Activated naive CD4-positive, alpha-beta T cell treated with anti-CD3 and anti-CD28 coated beads for 36 hours (primary cell): ENCODE measurements at regions not wholly inside any gene's neighbourhood (a gene's known extent, or its start where the extent isn't known, plus 50 kb on each side); places are given as distances from the start of the nearest gene placed in this dataset.
"Not testable (repeated sequence)": the region's sequence is repeated elsewhere in the genome, so short reads cannot be mapped to it uniquely, and the experiment has no call there.

Experiments
- CTCF ChIA-PET: fragments of 350-600 bp; sonication (Branson Sonifier 250); formaldehyde crosslinking; loops from one replicate; lab custom pipeline; 2021; ENCODE audit warnings: antibody characterized with exemption; lab: Charles Lee
- DNase-seq: peaks from one replicate; pipeline ENCODE4 v3.0.0-alpha.2; 2020
- H3K27ac Mint-ChIP-seq: one replicate; pipeline ENCODE4 v1.8.0; 2021; ENCODE audit warnings: mild to moderate bottlenecking, mixed read lengths
- H3K27me3 Mint-ChIP-seq: one replicate; pipeline ENCODE4 v1.8.0; 2021; ENCODE audit warnings: low read depth, mixed read lengths
- H3K36me3 Mint-ChIP-seq: one replicate; pipeline ENCODE4 v1.8.0; 2021; ENCODE audit warnings: low read depth, mixed read lengths
- H3K4me1 Mint-ChIP-seq: one replicate; pipeline ENCODE4 v1.8.0; 2021; ENCODE audit warnings: low read depth, mixed read lengths
- H3K4me3 Mint-ChIP-seq: one replicate; pipeline ENCODE4 v1.8.0; 2021; ENCODE audit warnings: mild to moderate bottlenecking, moderate library complexity, mixed read lengths
- H3K9me3 Mint-ChIP-seq: one replicate; pipeline ENCODE4 v1.8.0; 2021; ENCODE audit warnings: mixed read lengths
- intact Hi-C: fragments of 100-400 bp; cut with micrococcal nuclease; formaldehyde crosslinking; loops from one replicate; pipeline ENCODE4 v1.15.1; 2023

DNA sequence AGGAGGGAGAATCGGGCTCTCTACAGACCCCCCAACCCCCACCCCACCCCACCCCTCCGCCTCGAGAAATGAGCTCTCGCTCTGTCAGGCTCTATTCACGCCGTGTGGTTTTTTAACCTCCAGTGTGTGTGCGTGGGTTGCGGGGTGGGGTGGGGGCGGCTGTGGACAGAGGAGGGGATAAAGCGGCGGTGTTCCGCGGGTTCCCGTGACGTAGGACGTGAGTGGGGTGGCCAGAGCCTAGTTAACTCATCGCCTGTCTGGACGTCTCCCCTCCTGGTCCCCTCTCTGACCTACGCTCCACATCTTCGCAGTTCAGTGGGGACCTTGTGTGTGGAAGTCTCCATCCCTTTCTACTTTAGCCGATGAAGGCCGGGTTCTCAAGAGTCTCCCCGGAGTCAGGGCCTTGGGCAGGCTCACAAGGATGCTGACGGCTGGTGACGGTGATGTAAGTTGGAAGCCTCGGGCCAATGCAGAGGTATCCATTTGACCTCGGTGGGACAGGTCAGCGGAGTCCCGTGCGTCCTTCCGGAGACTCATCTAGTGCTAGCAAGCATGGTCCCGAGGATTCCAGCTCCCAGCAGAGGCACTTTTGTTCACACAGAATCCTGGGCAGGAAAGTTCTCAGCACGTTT lies 1507.1 kb upstream of the DEFB115 start:
- H3K36me3 Mint-ChIP-seq = peaks cover 8% of the 10 kb centered on the region
- no peak overlapping the region for H3K4me3 Mint-ChIP-seq
- peaks cover 22% of the 10 kb centered on the region for H3K9me3 Mint-ChIP-seq
- CTCF ChIA-PET = no interaction called here
- DNase-seq = no peak
- H3K27me3 Mint-ChIP-seq = peaks cover 7% of the 10 kb centered on the region
- intact Hi-C loops = loop anchor here (5.0 kb wide), 2 partner anchors 33 to 308 kb away; no protein-coding TSS in a partner anchor
- peaks cover 19% of the 10 kb centered on the region for H3K4me1 Mint-ChIP-seq
- H3K27ac Mint-ChIP-seq = no peak overlapping the region

DNA sequence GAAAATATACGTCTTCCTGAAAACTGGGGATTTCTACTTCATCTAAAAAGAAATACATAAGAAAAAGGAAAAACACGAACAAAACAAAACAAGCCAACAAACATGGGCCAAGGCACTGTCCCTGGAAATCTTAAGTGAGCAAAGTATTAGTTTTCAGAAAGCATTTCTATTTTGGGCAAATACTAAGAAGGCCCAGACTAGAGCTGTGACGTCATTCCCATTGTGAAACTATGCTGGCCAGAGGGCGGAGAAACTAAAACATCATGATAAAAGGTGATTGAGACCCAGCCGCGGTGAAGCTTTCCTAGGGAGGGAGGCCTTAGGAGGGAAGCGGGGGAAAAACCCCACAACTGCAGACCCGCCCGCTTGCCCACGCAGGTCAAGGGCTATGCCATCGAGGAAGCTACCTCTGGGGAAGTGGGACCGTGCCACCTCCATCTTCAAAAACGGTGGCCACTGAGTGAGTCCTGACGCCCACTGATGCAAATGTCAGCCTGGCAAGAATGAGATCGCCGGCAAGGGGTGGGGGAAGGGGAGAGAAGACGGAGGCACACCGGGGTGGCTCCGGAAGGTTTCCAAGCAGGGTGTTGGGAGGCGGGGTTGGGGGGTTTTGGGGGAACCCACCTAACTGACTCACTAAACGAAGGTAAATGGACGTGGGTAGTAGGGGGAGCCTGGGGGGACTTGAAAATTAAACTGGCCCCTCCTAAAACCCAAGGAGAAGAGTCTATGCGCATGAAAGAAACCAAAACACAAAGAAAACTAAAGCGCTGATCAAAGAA lies 1504.6 kb upstream of the DEFB115 start:
- intact Hi-C loops = loop anchor here (5.0 kb wide), 2 partner anchors 36 to 311 kb away; no protein-coding TSS in a partner anchor
- H3K4me3 Mint-ChIP-seq = peak overlapping the region; percentile 52
- CTCF ChIA-PET = interaction anchor here (0.7 kb wide), 1 partner anchor 1557 kb away, joined by 3 read pairs; no protein-coding TSS in a partner anchor
- not testable (repeated sequence) for H3K27me3 Mint-ChIP-seq
- peaks cover 25% of the 10 kb centered on the region for H3K9me3 Mint-ChIP-seq
- DNase-seq = peak; percentile 44
- peaks cover 11% of the 10 kb centered on the region for H3K36me3 Mint-ChIP-seq
- H3K4me1 Mint-ChIP-seq = peaks cover 21% of the 10 kb centered on the region
- peak overlapping the region; percentile 76 for H3K27ac Mint-ChIP-seq

DNA sequence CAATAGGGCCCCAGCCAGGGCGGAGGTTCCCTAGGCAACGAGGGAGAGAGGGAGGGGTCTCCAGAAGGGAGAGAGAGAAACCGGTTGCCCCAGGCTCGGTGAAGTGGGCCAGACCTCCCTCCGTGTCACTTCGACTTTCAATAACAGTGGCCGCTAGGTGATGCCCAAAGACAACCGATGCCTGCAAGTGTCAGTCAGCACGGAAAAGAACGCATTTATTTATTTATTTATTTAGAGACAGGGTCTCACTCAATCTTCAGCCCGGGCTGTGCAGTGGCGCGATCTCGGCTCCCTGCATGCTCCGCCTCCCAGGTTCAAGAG lies 1504.1 kb upstream of the DEFB115 start:
- peaks cover 11% of the 10 kb centered on the region for H3K36me3 Mint-ChIP-seq
- intact Hi-C loops = loop anchor here (5.0 kb wide), 2 partner anchors 36 to 311 kb away; no protein-coding TSS in a partner anchor
- H3K27me3 Mint-ChIP-seq, CTCF ChIA-PET: not testable (repeated sequence)
- peaks cover 25% of the 10 kb centered on the region for H3K9me3 Mint-ChIP-seq
- peak overlapping the region; percentile 52 for H3K4me3 Mint-ChIP-seq
- peaks cover 21% of the 10 kb centered on the region for H3K4me1 Mint-ChIP-seq
- DNase-seq = peak; percentile 56
- peak overlapping the region; percentile 76 for H3K27ac Mint-ChIP-seq

DNA sequence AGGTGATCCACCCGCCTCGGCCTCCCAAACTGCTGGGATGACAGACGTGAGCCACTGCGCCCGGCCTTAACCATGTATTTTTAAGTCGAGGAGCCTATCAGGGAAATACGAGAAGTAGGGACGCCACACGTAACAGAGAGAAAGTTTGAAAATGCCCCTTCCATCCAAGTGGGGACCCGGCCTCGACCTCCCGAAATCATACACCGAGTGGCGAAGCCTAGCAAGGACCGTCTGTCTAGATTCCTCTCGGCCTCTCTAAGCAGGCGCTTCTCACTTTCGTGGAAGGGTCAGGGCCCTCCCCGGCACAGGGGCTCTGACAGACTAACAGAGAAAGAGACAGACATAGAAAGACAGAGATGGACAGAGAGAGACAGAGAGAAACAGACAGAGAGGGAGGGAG lies 1503.6 kb upstream of the DEFB115 start:
- H3K27me3 Mint-ChIP-seq, H3K4me3 Mint-ChIP-seq, CTCF ChIA-PET, DNase-seq, H3K27ac Mint-ChIP-seq: not testable (repeated sequence)
- H3K36me3 Mint-ChIP-seq = peaks cover 11% of the 10 kb centered on the region
- intact Hi-C loops = loop anchor here (5.0 kb wide), 2 partner anchors 37 to 312 kb away; no protein-coding TSS in a partner anchor
- H3K9me3 Mint-ChIP-seq = peaks cover 25% of the 10 kb centered on the region
- H3K4me1 Mint-ChIP-seq = peaks cover 21% of the 10 kb centered on the region

DNA sequence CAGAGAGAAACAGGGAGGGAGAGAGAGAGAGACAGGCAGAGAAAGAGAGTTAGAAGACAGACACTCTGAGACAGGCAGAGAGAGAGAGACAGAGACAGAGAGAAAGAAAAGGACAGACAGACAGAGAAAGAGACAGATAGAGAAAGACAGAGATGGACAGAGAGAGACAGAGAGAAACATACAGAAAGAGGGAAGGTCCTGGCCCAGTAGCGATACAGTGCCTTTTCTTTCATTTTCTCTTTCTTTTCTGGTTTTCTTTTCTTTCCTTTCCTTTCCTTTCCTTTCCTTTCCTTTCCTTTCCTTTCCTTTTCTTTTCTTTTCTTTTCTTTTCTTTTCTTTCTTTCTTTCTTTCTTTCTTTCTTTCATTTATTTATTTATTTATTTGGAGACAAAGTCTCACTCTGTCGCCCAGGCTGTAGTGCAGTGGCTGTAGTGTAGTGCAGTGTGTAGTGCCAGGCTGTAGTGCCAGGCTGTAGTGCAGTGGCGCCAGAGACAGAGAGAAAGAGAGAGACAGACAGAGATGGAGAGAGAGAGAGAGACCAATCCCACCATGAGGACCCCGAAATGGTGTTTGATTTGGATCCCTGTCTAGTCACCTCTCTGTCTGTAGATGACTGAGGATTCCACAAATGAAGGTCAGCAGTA lies 1501.5 kb upstream of the DEFB115 start:
- Mint-ChIP-seq H3K9me3 (peaks cover 26% of the 10 kb centered on the region), H3K4me1 (peaks cover 21% of the 10 kb centered on the region), H3K36me3 (peaks cover 11% of the 10 kb centered on the region)
- CTCF ChIA-PET, intact Hi-C loops, H3K27ac Mint-ChIP-seq, H3K27me3 Mint-ChIP-seq, DNase-seq, H3K4me3 Mint-ChIP-seq: not testable (repeated sequence)

DNA sequence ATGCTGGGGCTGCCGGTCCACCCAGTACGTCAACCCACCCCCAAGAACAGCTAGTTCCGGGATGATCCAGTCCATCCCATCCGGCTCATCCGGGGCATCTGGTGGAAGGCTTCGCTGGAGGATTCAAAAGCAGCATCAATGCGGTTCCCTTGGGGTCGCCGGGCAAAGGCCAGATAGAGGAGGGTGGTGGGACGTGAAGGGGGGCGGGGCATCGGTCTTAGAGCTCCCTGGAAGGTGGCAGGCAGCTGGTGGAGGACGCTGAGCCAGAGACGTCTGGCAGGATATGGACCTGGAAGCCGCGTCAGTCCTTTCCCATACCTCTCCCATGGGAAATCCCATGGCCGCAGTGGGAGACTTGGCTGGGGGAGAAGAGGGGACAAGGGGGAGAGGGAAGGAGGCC lies 1500.8 kb upstream of the DEFB115 start:
- no peak for DNase-seq
- intact Hi-C loops = no loop called here
- Mint-ChIP-seq H3K27ac (no peak overlapping the region), H3K4me1 (peaks cover 15% of the 10 kb centered on the region), H3K9me3 (peaks cover 25% of the 10 kb centered on the region), H3K4me3 (no peak overlapping the region), H3K36me3 (peaks cover 11% of the 10 kb centered on the region), H3K27me3 (peaks cover 6% of the 10 kb centered on the region)
- CTCF ChIA-PET = no interaction called here

DNA sequence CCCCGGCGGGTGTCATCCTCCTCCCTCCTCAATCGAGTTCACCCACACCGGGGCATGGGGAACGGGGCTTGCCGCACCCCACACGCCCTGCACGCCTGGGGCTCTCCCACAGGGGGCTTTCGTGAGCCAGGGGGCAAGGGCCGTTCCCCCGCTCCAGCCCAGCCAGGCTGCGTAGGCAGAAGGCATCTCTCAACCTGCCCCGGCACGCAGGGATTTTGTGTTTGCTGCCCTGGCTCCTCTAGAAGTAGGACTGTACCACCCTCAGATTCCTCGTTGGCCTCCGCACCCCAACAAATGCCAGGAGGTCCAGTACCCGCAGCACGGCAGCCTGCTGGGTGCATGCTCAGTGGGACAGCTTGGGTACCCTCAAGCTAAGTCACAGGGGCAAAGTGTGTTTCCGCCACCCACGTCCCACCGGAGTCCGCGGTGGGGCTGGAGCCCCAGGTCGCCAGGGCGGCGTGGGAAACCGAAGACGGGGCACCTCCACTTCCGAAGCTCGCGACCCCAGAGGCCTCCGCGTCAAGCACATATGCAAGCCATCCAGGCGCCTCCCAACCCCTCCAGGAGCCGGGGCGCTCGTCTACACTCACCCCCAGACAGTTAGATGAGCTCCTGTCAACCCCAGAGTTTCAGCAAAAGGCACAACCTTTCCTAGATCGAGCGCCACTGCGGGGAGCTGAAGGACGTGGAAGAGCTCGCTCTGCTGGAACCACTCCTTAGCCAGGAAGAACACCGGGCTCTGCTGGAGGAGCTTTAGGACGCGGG lies 1495.7 kb upstream of the DEFB115 start:
- not testable (repeated sequence) for H3K9me3 Mint-ChIP-seq

DNA sequence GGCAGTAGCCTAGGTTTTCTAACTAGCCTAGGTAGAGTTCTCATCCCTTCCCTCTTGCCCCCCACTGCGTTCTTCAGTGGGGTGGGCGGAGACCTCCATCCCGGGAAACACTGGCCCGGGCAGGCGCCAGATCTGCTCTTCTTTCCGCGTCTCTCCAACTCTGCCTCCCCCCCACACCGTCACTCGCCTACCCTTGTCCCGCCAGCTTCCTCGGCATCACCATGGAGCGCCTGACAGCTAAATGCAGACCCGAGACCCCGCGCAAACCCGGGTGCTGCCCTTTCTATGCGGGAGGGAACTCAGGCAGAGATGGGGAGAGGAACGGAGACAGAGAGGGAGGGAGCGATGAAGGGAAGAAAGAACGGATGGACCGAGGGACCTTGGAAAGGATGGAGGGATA lies 1494.8 kb upstream of the DEFB115 start:
- DNase-seq = no peak
- intact Hi-C loops = no loop called here
- Mint-ChIP-seq H3K4me3 (peak overlapping the region; percentile 47), H3K27ac (no peak overlapping the region), H3K4me1 (peaks cover 2% of the 10 kb centered on the region), H3K9me3 (peaks cover 3% of the 10 kb centered on the region), H3K27me3 (peaks cover 14% of the 10 kb centered on the region), H3K36me3 (peaks cover 4% of the 10 kb centered on the region)
- CTCF ChIA-PET = no interaction called here

More for the DNA sequence above, 1495.7 kb upstream of the DEFB115 start:
- H3K27ac Mint-ChIP-seq, H3K4me1 Mint-ChIP-seq, CTCF ChIA-PET, DNase-seq, intact Hi-C loops, H3K4me3 Mint-ChIP-seq, H3K36me3 Mint-ChIP-seq: not testable (repeated sequence)
- H3K27me3 Mint-ChIP-seq = peaks cover 14% of the 10 kb centered on the region

DNA sequence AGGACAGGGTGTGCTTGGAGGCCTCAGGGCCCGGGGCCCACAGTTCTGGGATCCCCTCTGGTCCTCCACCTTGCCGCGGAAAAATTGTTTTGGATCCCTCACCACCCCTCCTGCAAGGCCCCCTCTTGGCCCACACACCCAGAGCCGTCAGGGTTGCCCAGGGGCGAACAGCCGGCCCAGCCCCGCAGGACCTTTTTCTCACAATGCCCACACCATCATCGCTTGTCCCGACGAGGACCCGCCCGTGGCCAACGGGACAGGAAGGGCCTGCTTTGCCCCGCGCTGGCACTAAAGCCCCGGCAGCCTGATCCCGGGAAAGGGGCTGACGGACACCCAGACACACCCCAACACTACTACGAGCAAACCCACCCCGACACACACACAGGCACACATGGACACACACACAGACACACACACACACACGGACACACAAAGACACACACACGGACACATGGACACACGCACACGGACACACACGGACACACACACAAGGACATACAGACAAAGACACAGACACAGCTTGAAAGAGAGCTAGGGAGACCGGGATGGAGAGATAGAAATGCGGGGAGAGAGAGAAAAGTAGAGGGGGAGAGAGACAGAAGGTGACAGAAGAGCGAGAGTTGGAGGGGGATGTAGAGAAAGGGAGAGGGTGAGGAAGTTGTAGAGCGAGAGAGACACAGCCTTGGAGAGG lies 1493.5 kb upstream of the DEFB115 start:
- peaks cover 3% of the 10 kb centered on the region for H3K9me3 Mint-ChIP-seq
- H3K4me1 Mint-ChIP-seq = peaks cover 2% of the 10 kb centered on the region
- CTCF ChIA-PET = no interaction called here
- peaks cover 4% of the 10 kb centered on the region for H3K36me3 Mint-ChIP-seq
- intact Hi-C loops = no loop called here
- no peak for DNase-seq
- no peak overlapping the region for H3K4me3 Mint-ChIP-seq
- H3K27me3 Mint-ChIP-seq = peaks cover 14% of the 10 kb centered on the region
- H3K27ac Mint-ChIP-seq = no peak overlapping the region

DNA sequence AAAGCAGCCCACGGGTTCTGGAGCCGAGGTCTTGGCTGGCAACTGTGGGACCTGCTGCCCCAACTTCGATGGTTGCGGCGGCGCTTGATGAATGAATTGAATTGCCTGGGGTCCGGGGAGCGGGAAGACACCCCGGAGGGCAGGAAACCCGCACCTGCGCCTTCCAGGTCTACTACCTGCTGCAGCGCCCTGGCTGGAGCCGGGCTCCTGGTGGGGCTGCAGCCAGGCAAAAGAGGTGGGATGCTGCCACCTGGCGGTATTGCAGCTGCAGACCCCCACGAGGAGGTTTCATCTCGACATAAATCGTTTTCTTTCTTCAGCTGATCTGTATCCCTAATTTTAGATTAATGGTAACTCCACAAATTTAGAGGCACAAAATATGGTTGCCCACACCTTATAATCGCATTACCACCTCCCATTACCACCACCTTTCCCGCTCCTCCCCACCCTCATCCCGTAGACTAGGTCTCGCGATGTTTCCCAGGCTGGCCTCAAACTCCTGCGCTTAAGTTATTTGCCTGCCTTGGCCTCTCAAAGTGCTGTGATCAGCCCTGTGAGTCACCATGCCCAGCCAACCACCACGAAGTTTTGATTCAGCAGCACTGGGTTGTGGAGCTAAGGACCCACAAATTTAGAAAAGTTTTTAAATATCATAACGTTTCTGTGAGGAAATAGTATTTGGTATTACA lies 1492.4 kb upstream of the DEFB115 start:
- H3K9me3 Mint-ChIP-seq, H3K36me3 Mint-ChIP-seq, H3K4me3 Mint-ChIP-seq, H3K4me1 Mint-ChIP-seq, H3K27ac Mint-ChIP-seq, CTCF ChIA-PET: not testable (repeated sequence)
- DNase-seq = peak; percentile 49
- H3K27me3 Mint-ChIP-seq = peaks cover 18% of the 10 kb centered on the region
- intact Hi-C loops = loop anchor here (1.0 to 5.0 kb wide), 2 partner anchors 233 to 322 kb away; no protein-coding TSS in a partner anchor

DNA sequence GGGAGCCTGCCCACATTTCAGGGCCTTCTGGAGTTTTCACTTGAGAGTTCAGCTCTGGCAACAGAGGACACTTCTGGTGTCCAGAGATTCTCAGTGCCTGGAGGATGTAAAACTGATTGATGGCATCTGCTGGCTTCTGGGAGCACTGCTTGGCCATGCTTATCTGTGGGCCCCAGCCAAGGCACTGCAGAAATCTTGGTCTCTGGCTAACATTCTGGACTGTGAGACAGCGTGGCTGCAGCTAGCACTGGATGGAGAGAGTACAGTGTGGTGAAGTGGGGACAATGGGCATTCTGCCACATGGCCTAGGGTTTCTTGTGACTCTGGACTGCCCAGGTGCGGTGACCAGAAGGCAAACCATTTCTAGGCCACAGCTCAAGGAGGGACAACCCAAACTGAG lies 1479.4 kb upstream of the DEFB115 start:
- CTCF ChIA-PET, H3K4me3 Mint-ChIP-seq, H3K4me1 Mint-ChIP-seq, H3K27me3 Mint-ChIP-seq, H3K27ac Mint-ChIP-seq, DNase-seq, intact Hi-C loops, H3K36me3 Mint-ChIP-seq: not testable (repeated sequence)
- H3K9me3 Mint-ChIP-seq = peaks cover 26% of the 10 kb centered on the region
